NB4 (cell line): ENCODE measurements at regions not wholly inside any gene's neighbourhood (a gene's known extent, or its start where the extent isn't known, plus 50 kb on each side); places are given as distances from the start of the nearest gene placed in this dataset.

Experiments
- CTCF ChIP-seq: IDR thresholded peaks from one replicate; pipeline ENCODE4 v1.5.1; 2012; ENCODE audit warnings: low read depth, low read length
- POLR2A ChIP-seq: IDR thresholded peaks from 2 replicates; pipeline ENCODE4 v1.6.1; 2011; ENCODE audit warnings: mild to moderate bottlenecking; ENCODE audit not compliant: insufficient read length; ENCODE audit errors: extremely low read depth

GRCh38 chr6:55100686-55101085, 73.6 kb upstream of the HCRTR2 start:
- TF ChIP-seq CTCF (no peak), POLR2A (no peak)
